ENCODE measurements at regions not wholly inside any gene's neighbourhood (a gene's known extent, or its start where the extent isn't known, plus 50 kb on each side); places are given as distances from the start of the nearest gene placed in this dataset.

GRCh38 chr11:38988908-38989307 lies 2390.9 kb upstream of the RAG2 start:
- no peak overlapping the region for H3K27ac ChIP-seq (ENCODE audit: low read length)
- H2AFZ ChIP-seq (ENCODE audit: low read depth, low read length): no peak overlapping the region
- no peak overlapping the region for H3K4me2 ChIP-seq (ENCODE audit: low read length)
- H4K20me1 ChIP-seq (ENCODE audit: insufficient read depth): no peaks in the 10 kb centered on the region
- H3K4me3 ChIP-seq (ENCODE audit: low read length): no peak overlapping the region
- no peaks in the 10 kb centered on the region for H3K9me2 ChIP-seq (ENCODE audit: insufficient read depth, low read length)
- TF ChIP-seq MXI1 (conservative IDR thresholded peaks at IDR 0.05; ENCODE audit: poor library complexity, severe bottlenecking) (no peak), SMC3 (conservative IDR thresholded peaks at IDR 0.05; ENCODE audit: poor library complexity) (no peak), REST (IDR thresholded peaks at IDR 0.05; ENCODE audit: borderline replicate concordance) (no peak), EP300 (conservative IDR thresholded peaks at IDR 0.05; ENCODE audit: poor library complexity, severe bottlenecking) (no peak), EZH2 (IDR thresholded peaks at IDR 0.05; ENCODE audit: borderline replicate concordance, insufficient read depth, low read length, poor library complexity, severe bottlenecking) (no peak), CTCF (IDR thresholded peaks at IDR 0.05; ENCODE audit: poor library complexity, severe bottlenecking) (no peak), RAD21 (conservative IDR thresholded peaks at IDR 0.05) (no peak), POLR2AphosphoS5 (IDR thresholded peaks at IDR 0.05) (no peak), TAF1 (IDR thresholded peaks at IDR 0.05; ENCODE audit: low read depth) (no peak)
- no peaks in the 10 kb centered on the region for H3F3A ChIP-seq (ENCODE audit: insufficient read depth, low read length, poor library complexity, severe bottlenecking)
- no peaks in the 10 kb centered on the region for H3K9me3 ChIP-seq (ENCODE audit: low read length)
- no peaks in the 10 kb centered on the region for H3K79me2 ChIP-seq (replicated peaks; ENCODE audit: insufficient read depth, low read length)
- H3K9ac ChIP-seq (ENCODE audit: low read length): no peak overlapping the region
- no peaks in the 10 kb centered on the region for H3K36me3 ChIP-seq (ENCODE audit: insufficient read depth, low read length)
- no peaks in the 10 kb centered on the region for H3K27me3 ChIP-seq (ENCODE audit: insufficient read depth, low read depth, low read length)

DNA sequence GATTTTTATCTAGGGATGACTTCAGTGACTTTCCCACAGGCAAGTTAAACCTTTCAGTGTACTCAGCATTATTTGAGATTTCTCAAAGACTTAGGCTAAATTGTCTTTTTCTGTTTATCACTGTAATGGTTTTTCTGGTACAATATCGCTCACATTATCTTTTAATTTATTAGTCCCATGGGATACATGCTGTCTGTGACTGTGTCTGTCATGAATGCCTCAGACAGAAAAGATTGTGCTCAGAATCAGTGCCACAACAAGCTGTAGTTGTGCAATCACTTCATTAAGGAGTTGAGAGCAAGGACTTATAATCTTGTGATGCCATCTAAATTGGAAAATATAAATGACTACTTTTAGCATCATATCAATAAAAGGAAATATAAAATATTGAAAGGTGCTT lies 2374.2 kb upstream of the RAG2 start:
- Histone ChIP-seq H3K27me3 (ENCODE audit: insufficient read depth, low read depth, low read length) (no peaks in the 10 kb centered on the region), H4K20me1 (ENCODE audit: insufficient read depth) (no peaks in the 10 kb centered on the region), H3K36me3 (ENCODE audit: insufficient read depth, low read length) (no peaks in the 10 kb centered on the region), H3F3A (ENCODE audit: insufficient read depth, low read length, poor library complexity, severe bottlenecking) (no peaks in the 10 kb centered on the region), H3K9ac (ENCODE audit: low read length) (no peak overlapping the region), H3K4me2 (ENCODE audit: low read length) (no peak overlapping the region), H3K4me3 (ENCODE audit: low read length) (no peak overlapping the region), H3K79me2 (replicated peaks; ENCODE audit: insufficient read depth, low read length) (no peaks in the 10 kb centered on the region), H3K9me3 (ENCODE audit: low read length) (no peaks in the 10 kb centered on the region), H2AFZ (ENCODE audit: low read depth, low read length) (no peak overlapping the region), H3K27ac (ENCODE audit: low read length) (no peak overlapping the region), H3K9me2 (ENCODE audit: insufficient read depth, low read length) (no peaks in the 10 kb centered on the region)
- TF ChIP-seq EZH2 (IDR thresholded peaks at IDR 0.05; ENCODE audit: borderline replicate concordance, insufficient read depth, low read length, poor library complexity, severe bottlenecking): no peak
- TF ChIP-seq POLR2AphosphoS5 (IDR thresholded peaks at IDR 0.05): no peak
- no peak for TF ChIP-seq TAF1 (IDR thresholded peaks at IDR 0.05; ENCODE audit: low read depth)
- TF ChIP-seq EP300 (conservative IDR thresholded peaks at IDR 0.05; ENCODE audit: poor library complexity, severe bottlenecking): no peak
- no peak for TF ChIP-seq CTCF (IDR thresholded peaks at IDR 0.05; ENCODE audit: poor library complexity, severe bottlenecking)
- TF ChIP-seq REST (IDR thresholded peaks at IDR 0.05; ENCODE audit: borderline replicate concordance): no peak
- TF ChIP-seq RAD21 (conservative IDR thresholded peaks at IDR 0.05): no peak
- TF ChIP-seq SMC3 (conservative IDR thresholded peaks at IDR 0.05; ENCODE audit: poor library complexity): no peak
- TF ChIP-seq MXI1 (conservative IDR thresholded peaks at IDR 0.05; ENCODE audit: poor library complexity, severe bottlenecking): no peak
